HG03575 (cell line): ENCODE measurements at regions not wholly inside any gene's neighbourhood (a gene's known extent, or its start where the extent isn't known, plus 50 kb on each side); places are given as distances from the start of the nearest gene placed in this dataset.
"Not testable (repeated sequence)": the region's sequence is repeated elsewhere in the genome, so short reads cannot be mapped to it uniquely, and the experiment has no call there.

Experiments
- ATAC-seq: cut with Tn5 transposase; IDR thresholded peaks from one replicate; pipeline ENCODE4 v1.9.1; 2021; ENCODE audit not compliant: unreplicated experiment, insufficient number of reproducible peaks, low FRiP score; ENCODE audit errors: extremely low read depth

GRCh38 chr13:111011899-111012298, 97.0 kb upstream of the ANKRD10 start:
- ATAC-seq = no peak

GRCh38 chr13:111008351-111008750, 93.5 kb upstream of the ANKRD10 start:
- ATAC-seq = no peak

- ATAC-seq = no peak
Measured at GRCh38 chr13:111007209-111007608, 92.3 kb upstream of the ANKRD10 start.

- no peak for ATAC-seq
Measured at GRCh38 chr13:111006506-111007031, 91.7 kb upstream of the ANKRD10 start.

- no peak for ATAC-seq
Measured at GRCh38 chr13:111005808-111006505, 91.1 kb upstream of the ANKRD10 start.

- no peak for ATAC-seq
Measured at GRCh38 chr13:111005364-111005763, 90.5 kb upstream of the ANKRD10 start.

- ATAC-seq = no peak
Measured at GRCh38 chr13:111004444-111004843, 89.6 kb upstream of the ANKRD10 start.

- ATAC-seq = no peak
Measured at GRCh38 chr13:111001636-111002035, 86.8 kb upstream of the ANKRD10 start.

- ATAC-seq = no peak
Measured at GRCh38 chr13:110993788-110994187, 78.9 kb upstream of the ANKRD10 start.

GRCh38 chr13:110991991-110992508, 77.2 kb upstream of the ANKRD10 start:
- ATAC-seq = no peak

GRCh38 chr13:110989331-110989730, 74.5 kb upstream of the ANKRD10 start:
- ATAC-seq = no peak

GRCh38 chr13:110985541-110985940, 70.7 kb upstream of the ANKRD10 start:
- ATAC-seq = no peak

- ATAC-seq = no peak
Measured at GRCh38 chr13:110984798-110985197, 69.9 kb upstream of the ANKRD10 start.

GRCh38 chr13:110984381-110984780, 69.5 kb upstream of the ANKRD10 start:
- ATAC-seq = no peak

- ATAC-seq = no peak
Measured at GRCh38 chr13:110983241-110983640, 68.4 kb upstream of the ANKRD10 start.

GRCh38 chr13:110981379-110981778, 66.5 kb upstream of the ANKRD10 start:
- no peak for ATAC-seq

- no peak for ATAC-seq
Measured at GRCh38 chr13:110980921-110981320, 66.1 kb upstream of the ANKRD10 start.

GRCh38 chr13:110979149-110979548, 64.3 kb upstream of the ANKRD10 start:
- ATAC-seq = not testable (repeated sequence)

GRCh38 chr13:110978390-110978789, 63.5 kb upstream of the ANKRD10 start:
- ATAC-seq = no peak

GRCh38 chr13:110976785-110977184, 61.9 kb upstream of the ANKRD10 start:
- ATAC-seq = no peak
